ENCODE measurements at regions not wholly inside any gene's neighbourhood (a gene's known extent, or its start where the extent isn't known, plus 50 kb on each side); places are given as distances from the start of the nearest gene placed in this dataset.
A peak's percentile ranks its signal among the peaks of the same experiment; 100 is the strongest.

DNA sequence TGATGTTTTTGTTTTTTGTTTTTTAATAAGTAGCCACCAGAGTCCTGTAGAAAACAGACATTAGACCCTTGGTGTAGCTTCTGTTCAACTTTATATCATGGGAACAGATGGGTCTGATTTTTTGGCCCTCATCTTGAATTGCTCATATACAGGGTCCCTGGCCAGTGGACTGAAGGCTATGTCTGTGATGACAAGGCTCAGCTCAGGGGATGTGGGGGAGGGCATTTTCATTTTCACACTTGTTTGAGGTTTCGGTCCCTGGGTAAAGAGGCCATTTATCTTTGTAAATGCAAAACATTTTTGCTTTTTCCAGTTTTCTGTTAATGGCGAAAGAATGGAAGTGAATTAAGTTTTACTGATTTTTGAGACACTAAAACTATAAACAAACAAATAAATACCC, 257.6 kb upstream of the PHYHIPL start:
- no peak overlapping the region for H3K27ac ChIP-seq (ENCODE audit: low read length)
- ATAC-seq: no peak
- CTCF ChIA-PET: no interaction called here

DNA sequence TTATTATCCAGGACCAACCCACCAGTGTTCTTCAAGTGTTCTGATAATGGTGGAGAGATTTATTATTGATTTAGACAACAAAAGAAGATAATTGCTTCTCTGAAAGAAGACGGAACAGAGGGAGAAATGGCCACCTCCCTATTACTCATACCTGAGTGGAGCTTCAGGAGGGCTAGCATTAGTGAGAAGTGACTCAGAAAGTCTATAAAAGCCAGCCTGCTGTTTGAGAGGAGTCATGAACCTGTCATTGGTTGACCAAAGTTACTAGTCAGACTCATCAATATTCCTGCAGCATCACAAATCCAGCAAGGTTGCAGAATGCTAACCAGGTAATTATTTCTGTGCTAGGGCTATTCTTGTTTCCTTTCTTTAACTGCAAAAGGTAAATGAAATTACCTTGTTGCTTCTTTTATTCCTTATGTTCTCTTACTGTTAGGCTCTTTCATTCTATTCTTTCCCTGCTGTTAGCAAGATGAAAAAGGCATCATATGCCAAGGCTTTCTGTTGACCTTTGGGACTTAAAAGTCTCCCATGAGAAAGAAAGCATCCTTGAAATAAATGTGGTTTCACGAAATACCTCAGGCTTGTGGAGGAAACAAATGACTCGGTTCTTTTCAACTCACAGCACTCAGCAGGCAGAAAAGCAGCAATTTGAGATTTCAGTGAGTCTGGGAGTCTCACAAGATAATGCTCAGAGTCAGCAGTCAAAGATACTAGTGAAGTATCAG, 256.4 kb upstream of the PHYHIPL start:
- peak overlapping the region; percentile 94 for H3K27ac ChIP-seq (ENCODE audit: low read length)
- H4K20me1 ChIP-seq (ENCODE audit: low read length): no peaks in the 10 kb centered on the region
- TF ChIP-seq EZH2 (IDR thresholded peaks at IDR 0.05; ENCODE audit: low read length, unreplicated experiment) (no peak), EZH2phosphoT487 (IDR thresholded peaks at IDR 0.05; ENCODE audit: borderline replicate concordance, low read length) (no peak)
- TF ChIP-seq, protein P1, sequence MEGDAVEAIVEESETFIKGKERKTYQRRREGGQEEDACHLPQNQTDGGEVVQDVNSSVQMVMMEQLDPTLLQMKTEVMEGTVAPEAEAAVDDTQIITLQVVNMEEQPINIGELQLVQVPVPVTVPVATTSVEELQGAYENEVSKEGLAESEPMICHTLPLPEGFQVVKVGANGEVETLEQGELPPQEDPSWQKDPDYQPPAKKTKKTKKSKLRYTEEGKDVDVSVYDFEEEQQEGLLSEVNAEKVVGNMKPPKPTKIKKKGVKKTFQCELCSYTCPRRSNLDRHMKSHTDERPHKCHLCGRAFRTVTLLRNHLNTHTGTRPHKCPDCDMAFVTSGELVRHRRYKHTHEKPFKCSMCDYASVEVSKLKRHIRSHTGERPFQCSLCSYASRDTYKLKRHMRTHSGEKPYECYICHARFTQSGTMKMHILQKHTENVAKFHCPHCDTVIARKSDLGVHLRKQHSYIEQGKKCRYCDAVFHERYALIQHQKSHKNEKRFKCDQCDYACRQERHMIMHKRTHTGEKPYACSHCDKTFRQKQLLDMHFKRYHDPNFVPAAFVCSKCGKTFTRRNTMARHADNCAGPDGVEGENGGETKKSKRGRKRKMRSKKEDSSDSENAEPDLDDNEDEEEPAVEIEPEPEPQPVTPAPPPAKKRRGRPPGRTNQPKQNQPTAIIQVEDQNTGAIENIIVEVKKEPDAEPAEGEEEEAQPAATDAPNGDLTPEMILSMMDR (conservative IDR thresholded peaks at IDR 0.05; ENCODE audit: low read depth, low read length): no peak
- H3K9me3 ChIP-seq (ENCODE audit: low read length): no peaks in the 10 kb centered on the region
- H3K79me2 ChIP-seq (ENCODE audit: low read length): no peaks in the 10 kb centered on the region
- H3K27me3 ChIP-seq (ENCODE audit: low read length): no peaks in the 10 kb centered on the region
- CTCF ChIA-PET: interaction anchor here (0.7 kb wide), 1 partner anchor 206 kb away, joined by 3 read pairs; no protein-coding TSS in a partner anchor
- ATAC-seq (peak; percentile 100), DNase-seq (peak; percentile 95)
- POLR2A ChIA-PET (ENCODE audit: unreplicated experiment): interaction anchor here (0.6 kb wide), 1 partner anchor 98 kb away, joined by 5 read pairs; no protein-coding TSS in a partner anchor
- peaks cover 4% of the 10 kb centered on the region for H3F3A ChIP-seq (ENCODE audit: low read length, unreplicated experiment)
- H3K4me1 ChIP-seq (ENCODE audit: insufficient read depth, low read length): peaks cover 29% of the 10 kb centered on the region
- no peaks in the 10 kb centered on the region for H3K9me2 ChIP-seq (replicated peaks; ENCODE audit: low read length)
- H3K4me3 ChIP-seq (ENCODE audit: low read length): peak overlapping the region; percentile 37
- H3K9ac ChIP-seq (ENCODE audit: low read length): peak overlapping the region; percentile 56
- peak overlapping the region; percentile 77 for H3K4me2 ChIP-seq (ENCODE audit: low read length)
- no peaks in the 10 kb centered on the region for H3K36me3 ChIP-seq (ENCODE audit: low read depth, low read length)
- BruUV-seq (replicated peaks): no TSS peak
- intact Hi-C loops (cut with micrococcal nuclease): no loop called here
- 0 out of 2 replicates have a peak overlapping the region, but pooled peaks have one; percentile 3 for H2AFZ ChIP-seq (ENCODE audit: low read length)

More for the DNA sequence above, 257.6 kb upstream of the PHYHIPL start:
- POLR2A ChIA-PET (ENCODE audit: unreplicated experiment): no interaction called here
- Histone ChIP-seq H3K4me1 (ENCODE audit: insufficient read depth, low read length) (peaks cover 29% of the 10 kb centered on the region), H3K9ac (ENCODE audit: low read length) (no peak overlapping the region), H2AFZ (ENCODE audit: low read length) (no peak overlapping the region), H3K4me3 (ENCODE audit: low read length) (no peak overlapping the region), H3K79me2 (ENCODE audit: low read length) (no peaks in the 10 kb centered on the region), H3K36me3 (ENCODE audit: low read depth, low read length) (no peaks in the 10 kb centered on the region), H3K9me3 (ENCODE audit: low read length) (no peaks in the 10 kb centered on the region), H3K4me2 (ENCODE audit: low read length) (no peak overlapping the region), H4K20me1 (ENCODE audit: low read length) (no peaks in the 10 kb centered on the region), H3K9me2 (replicated peaks; ENCODE audit: low read length) (no peaks in the 10 kb centered on the region), H3K27me3 (ENCODE audit: low read length) (no peaks in the 10 kb centered on the region), H3F3A (ENCODE audit: low read length, unreplicated experiment) (peaks cover 4% of the 10 kb centered on the region)
- intact Hi-C loops (cut with micrococcal nuclease): no loop called here
- no peak for TF ChIP-seq EZH2 (IDR thresholded peaks at IDR 0.05; ENCODE audit: low read length, unreplicated experiment)
- no peak for TF ChIP-seq EZH2phosphoT487 (IDR thresholded peaks at IDR 0.05; ENCODE audit: borderline replicate concordance, low read length)
- no peak for DNase-seq
- no TSS peak for BruUV-seq (replicated peaks)

DNA sequence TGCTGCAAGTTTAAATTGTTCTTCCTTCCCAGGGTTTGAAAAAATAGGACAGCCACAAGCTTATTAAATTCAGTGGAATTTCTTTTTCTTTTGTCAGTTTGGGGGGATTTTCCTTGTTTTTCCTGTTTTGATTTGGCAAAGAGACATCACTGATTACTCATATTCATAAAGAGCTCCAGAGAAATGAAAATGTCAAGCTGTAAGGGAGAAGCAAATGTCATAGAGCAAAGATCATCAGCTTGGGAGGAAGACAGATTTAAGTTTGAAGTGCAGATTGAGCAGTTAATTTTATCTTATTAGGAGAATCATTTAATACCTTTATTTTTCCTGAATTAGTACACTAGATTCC, 255.8 kb upstream of the PHYHIPL start:
- no peak overlapping the region for H2AFZ ChIP-seq (ENCODE audit: low read length)
- no peaks in the 10 kb centered on the region for H3K27me3 ChIP-seq (ENCODE audit: low read length)
- intact Hi-C loops (cut with micrococcal nuclease): no loop called here
- peak; percentile 79 for DNase-seq
- ChIA-PET CTCF (no interaction called here), POLR2A (ENCODE audit: unreplicated experiment) (interaction anchor here (0.6 kb wide), 1 partner anchor 98 kb away, joined by 5 read pairs; no protein-coding TSS in a partner anchor)
- peak overlapping the region; percentile 37; the same call in 1 of the 2 replicates for H3K4me3 ChIP-seq (ENCODE audit: low read length)
- H3K9me2 ChIP-seq (replicated peaks; ENCODE audit: low read length): no peaks in the 10 kb centered on the region
- H3K9me3 ChIP-seq (ENCODE audit: low read length): no peaks in the 10 kb centered on the region
- TF ChIP-seq EZH2phosphoT487 (IDR thresholded peaks at IDR 0.05; ENCODE audit: borderline replicate concordance, low read length) (no peak), EZH2 (IDR thresholded peaks at IDR 0.05; ENCODE audit: low read length, unreplicated experiment) (no peak)
- TF ChIP-seq, protein P1 (conservative IDR thresholded peaks at IDR 0.05; ENCODE audit: low read depth, low read length): no peak
- no peaks in the 10 kb centered on the region for H4K20me1 ChIP-seq (ENCODE audit: low read length)
- peak overlapping the region; percentile 94 for H3K27ac ChIP-seq (ENCODE audit: low read length)
- peak overlapping the region; percentile 56 for H3K9ac ChIP-seq (ENCODE audit: low read length)
- no TSS peak for BruUV-seq (replicated peaks)
- H3K36me3 ChIP-seq (ENCODE audit: low read depth, low read length): no peaks in the 10 kb centered on the region
- peak; percentile 43 for ATAC-seq
- H3K4me2 ChIP-seq (ENCODE audit: low read length): peak overlapping the region; percentile 77
- peaks cover 29% of the 10 kb centered on the region for H3K4me1 ChIP-seq (ENCODE audit: insufficient read depth, low read length)
- peaks cover 4% of the 10 kb centered on the region for H3F3A ChIP-seq (ENCODE audit: low read length, unreplicated experiment)
- H3K79me2 ChIP-seq (ENCODE audit: low read length): no peaks in the 10 kb centered on the region

All from PC-3 (cell line).